MM.1S (cell line): ENCODE measurements at regions not wholly inside any gene's neighbourhood (a gene's known extent, or its start where the extent isn't known, plus 50 kb on each side); places are given as distances from the start of the nearest gene placed in this dataset.

ENCODE experiments used
- EZH2phosphoT487 ChIP-seq: fragments of 300-600 bp; sonication (generic); IDR thresholded peaks from 2 replicates; pipeline ENCODE4 v1.6.1; 2018; ENCODE audit warnings: antibody characterized with exemption, low read length
- TF ChIP-seq, protein P1 (sequence below): fragments of 300-600 bp; sonication (generic); IDR thresholded peaks from 2 replicates; pipeline ENCODE4 v1.5.1; 2016; ENCODE audit warnings: antibody characterized with exemption, low read length, mixed read lengths

DNA sequence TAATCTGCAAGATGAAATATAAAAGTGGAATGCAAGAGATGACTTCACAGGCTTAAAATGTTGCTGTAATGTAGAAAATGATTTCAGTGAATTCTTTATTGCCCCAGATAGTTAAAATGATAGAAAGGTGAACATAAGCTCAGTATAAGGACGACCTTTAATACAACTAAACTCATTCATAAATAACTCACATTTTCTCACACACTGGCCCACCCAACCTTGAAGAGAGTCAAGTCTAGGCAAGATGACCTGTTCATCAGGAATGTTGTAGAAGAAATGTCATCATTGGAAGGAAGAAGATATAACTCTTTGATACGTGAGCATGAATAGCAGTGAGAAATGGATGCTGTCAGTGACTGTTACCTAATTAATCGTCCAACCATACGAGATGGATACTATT is 111.1 kb upstream of the SASH1 start:
- TF ChIP-seq, protein P1, sequence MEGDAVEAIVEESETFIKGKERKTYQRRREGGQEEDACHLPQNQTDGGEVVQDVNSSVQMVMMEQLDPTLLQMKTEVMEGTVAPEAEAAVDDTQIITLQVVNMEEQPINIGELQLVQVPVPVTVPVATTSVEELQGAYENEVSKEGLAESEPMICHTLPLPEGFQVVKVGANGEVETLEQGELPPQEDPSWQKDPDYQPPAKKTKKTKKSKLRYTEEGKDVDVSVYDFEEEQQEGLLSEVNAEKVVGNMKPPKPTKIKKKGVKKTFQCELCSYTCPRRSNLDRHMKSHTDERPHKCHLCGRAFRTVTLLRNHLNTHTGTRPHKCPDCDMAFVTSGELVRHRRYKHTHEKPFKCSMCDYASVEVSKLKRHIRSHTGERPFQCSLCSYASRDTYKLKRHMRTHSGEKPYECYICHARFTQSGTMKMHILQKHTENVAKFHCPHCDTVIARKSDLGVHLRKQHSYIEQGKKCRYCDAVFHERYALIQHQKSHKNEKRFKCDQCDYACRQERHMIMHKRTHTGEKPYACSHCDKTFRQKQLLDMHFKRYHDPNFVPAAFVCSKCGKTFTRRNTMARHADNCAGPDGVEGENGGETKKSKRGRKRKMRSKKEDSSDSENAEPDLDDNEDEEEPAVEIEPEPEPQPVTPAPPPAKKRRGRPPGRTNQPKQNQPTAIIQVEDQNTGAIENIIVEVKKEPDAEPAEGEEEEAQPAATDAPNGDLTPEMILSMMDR = no peak
- no peak for TF ChIP-seq EZH2phosphoT487
